CD1c-positive myeloid dendritic cell (primary cell): ENCODE measurements at regions not wholly inside any gene's neighbourhood (a gene's known extent, or its start where the extent isn't known, plus 50 kb on each side); places are given as distances from the start of the nearest gene placed in this dataset.
"Not testable (repeated sequence)": the region's sequence is repeated elsewhere in the genome, so short reads cannot be mapped to it uniquely, and the experiment has no call there.

Experiments used
- DNase-seq: peaks from one replicate; pipeline ENCODE4 v3.0.0-alpha.2; 2016; ENCODE audit errors: extremely low spot score

- no peak for DNase-seq
Observed at GRCh38 chr6:120805276-120805675, 529.0 kb downstream of the TBC1D32 start.

- DNase-seq, result no peak
Observed at GRCh38 chr6:120804612-120805011, 529.7 kb downstream of the TBC1D32 start.

DNA sequence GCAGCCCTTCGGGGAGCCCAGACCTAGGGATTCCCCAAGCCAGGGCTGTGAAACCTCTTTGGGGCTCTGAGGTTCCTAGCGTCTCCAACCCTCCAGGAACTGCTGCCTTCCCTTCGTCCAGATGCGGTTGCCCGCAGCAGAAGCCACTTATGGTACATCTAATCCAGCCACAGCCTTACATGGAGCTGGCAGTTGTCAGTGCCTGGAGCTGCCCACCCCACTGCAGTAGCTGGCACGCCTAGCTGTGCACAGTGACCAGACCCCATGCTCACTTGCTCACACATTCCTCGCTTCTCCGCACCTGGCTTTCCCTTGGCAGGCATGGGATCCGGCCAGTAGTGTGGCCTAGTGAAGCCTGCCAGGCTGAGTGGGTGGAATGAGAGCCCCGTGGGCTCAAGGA, 547.6 kb downstream of the TBC1D32 start:
- no peak for DNase-seq

DNA sequence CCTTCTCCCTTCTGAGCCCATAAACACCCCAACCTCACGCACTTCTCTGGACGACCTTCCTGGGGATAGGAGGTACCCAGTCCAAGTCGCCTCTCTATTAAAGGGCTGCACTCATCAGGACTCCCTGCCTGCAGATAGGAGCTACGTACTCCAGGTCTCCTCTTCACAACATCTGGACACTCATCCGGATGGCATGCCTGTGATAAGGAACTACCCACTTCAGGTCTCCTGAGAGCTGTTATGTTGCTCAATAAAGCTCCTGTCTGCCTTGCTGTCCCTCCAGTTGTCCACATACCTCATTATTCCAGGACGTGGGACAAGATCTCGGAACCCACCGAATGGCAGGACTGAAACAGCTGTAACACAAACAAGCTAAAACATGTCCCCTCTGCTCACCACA, 548.0 kb downstream of the TBC1D32 start:
- DNase-seq, result no peak

- DNase-seq, result no peak
Observed at GRCh38 chr6:120785459-120786086, 548.7 kb downstream of the TBC1D32 start.

DNA sequence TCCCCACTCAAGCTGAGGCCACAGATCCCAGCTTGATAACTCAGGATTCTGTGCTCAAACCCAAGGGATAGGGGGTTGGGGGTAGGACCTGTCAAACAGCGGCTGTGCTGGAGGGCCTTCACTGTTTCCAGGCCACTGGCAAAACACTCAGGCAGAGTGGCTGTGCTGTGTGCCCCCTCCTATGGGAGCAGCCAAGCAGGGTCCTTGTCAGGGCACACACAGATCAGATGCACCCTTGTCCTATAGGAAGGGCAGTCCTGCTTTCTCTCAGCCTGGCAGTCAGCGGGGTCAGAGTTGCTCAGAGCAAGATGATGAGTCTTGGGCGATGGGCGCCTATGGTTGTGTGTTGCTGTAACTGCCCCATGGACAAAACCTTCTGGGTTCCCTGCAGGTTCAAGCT, 554.8 kb downstream of the TBC1D32 start:
- DNase-seq, result no peak

- DNase-seq, result no peak
Observed at GRCh38 chr6:120775698-120776097, 558.6 kb downstream of the TBC1D32 start.

DNA sequence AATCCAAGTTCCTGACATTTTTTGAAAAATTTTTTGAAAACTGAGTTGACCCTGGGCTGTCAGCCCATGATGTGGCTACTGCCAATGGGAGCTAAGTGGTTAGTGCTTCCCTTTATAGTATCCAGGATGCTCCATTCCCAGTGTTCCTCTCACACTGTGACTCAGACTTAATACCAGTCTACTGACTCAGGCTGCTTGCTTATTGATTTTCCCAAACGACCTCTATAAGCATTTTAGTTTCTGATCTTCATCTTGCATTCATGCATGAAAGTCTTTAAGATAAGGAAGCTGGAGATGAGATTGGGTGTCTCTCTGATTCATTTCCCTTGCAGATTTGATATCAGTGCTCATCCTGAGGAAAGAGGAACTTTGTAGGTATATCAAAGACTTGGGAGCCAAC, 560.0 kb downstream of the TBC1D32 start:
- no peak for DNase-seq

DNA sequence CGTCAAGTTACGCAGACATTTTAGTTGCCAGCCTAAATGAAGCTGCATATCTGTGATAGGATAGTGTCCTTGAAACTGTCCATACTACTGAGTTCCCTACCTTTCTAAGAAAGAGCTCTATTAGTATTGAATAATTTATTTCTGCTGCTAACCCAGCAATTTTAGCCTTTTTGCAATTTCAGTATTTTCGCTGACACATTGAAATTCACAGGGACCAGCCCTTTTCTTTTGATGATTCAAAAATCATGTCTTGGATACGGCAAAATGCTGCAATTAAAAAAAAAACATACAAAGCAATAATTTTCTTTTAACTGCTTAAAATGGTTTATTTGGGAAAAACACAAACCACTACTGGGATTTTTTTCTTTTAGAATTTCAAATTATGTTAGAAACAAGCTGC, 563.3 kb downstream of the TBC1D32 start:
- DNase-seq, result no peak

DNA sequence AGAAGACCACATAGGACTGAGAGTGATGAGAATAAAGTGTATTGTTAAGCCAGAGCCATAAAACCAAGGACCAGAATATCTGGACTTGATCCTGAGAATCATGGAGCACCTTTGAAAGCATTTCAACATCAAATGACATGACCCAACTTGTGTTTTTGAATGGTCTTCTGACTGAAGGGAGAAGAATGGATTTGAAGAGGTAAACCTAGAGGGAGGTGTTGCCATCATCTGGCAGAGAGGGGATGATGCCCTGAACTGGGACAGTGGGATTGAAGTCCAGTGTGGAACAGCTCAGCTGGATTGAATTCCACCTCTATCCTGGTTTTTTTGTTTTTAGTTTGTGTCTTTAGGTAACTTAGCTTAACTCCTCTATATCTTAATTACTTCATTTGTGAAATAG, 570.0 kb downstream of the TBC1D32 start:
- no peak for DNase-seq

GRCh38 chr6:120759570-120759969, 574.7 kb downstream of the TBC1D32 start:
- no peak for DNase-seq

DNA sequence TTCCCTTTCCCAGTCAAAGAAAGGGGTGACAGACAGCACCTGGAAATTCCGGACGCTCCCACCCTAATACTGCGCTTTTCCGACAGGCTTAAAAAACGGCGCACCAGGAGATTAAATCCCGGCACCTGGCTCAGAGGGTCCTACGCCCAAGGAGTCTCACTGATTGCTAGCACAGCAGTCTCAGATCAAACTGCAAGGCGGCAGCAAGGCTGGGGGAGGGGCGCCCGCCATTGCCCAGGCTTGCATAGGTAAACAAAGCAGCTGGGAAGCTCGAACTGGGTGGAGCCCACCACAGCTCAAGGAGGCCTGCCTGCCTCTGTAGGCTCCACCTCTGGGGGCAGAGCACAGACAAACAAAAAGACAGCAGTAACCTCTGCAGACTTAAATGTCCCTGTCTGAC, 585.7 kb downstream of the TBC1D32 start:
- not testable (repeated sequence) for DNase-seq

- DNase-seq, result no peak
Observed at GRCh38 chr6:120736740-120737139, 597.5 kb downstream of the TBC1D32 start.

GRCh38 chr6:120735641-120736040, 598.6 kb downstream of the TBC1D32 start:
- no peak for DNase-seq

DNA sequence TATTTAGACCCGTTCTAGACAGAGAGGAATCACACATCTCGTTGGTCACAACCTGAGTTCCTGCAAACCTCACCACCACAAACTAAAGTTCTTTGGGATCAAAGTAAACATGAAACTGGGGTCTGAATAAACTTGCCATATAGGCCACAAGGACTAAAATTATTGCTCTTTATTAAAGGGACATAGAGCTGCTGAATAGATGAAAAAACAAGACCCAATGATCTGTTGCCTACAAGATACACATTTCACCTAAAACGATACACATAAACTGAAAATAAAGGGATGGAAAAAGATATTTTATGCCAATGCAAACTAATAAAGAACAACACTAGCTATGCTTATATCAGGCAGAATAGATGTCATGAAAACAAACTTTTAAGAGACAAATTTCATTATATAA, 623.0 kb downstream of the TBC1D32 start:
- DNase-seq, result no peak

- no peak for DNase-seq
Observed at GRCh38 chr6:120700001-120700400, 634.3 kb downstream of the TBC1D32 start.

DNA sequence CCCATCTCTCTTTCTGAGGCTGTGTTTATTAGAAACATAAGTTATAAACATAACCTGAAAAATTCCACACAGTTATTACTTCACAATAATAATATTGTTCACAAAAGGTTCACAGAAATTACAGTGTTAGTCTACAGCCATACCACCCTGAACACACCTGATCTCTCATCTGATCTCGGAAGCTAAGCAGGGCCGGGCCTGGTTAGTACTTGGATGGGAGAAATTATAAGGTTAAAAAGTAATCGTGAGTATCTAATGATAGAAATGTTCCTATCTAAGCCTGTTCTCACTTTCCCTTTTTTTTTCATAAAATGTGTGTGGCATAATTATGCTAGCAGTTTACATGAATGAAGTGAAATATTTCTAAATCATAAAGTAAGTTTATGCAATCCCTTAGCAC, 647.8 kb downstream of the TBC1D32 start:
- no peak for DNase-seq

DNA sequence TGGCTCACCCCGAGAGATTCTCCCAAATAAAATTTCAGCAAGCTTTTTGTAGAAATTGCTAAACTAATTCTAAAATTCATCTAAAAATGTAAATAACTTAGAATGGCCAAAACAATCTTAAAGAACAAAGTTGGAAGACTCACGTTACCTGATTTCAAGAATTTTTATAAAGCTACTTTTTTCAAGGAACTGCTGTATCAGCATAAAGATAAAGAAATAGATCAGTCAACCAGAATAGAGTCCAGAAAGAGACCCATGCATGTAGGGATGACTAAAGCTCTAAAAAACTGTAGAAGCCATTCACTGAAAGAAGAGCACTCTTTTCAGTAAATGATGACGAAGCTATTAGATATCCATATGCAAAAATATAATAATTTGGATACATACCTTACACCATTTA, 652.1 kb downstream of the TBC1D32 start:
- no peak for DNase-seq

- DNase-seq, result no peak
Observed at GRCh38 chr6:120681204-120681603, 653.1 kb downstream of the TBC1D32 start.

DNA sequence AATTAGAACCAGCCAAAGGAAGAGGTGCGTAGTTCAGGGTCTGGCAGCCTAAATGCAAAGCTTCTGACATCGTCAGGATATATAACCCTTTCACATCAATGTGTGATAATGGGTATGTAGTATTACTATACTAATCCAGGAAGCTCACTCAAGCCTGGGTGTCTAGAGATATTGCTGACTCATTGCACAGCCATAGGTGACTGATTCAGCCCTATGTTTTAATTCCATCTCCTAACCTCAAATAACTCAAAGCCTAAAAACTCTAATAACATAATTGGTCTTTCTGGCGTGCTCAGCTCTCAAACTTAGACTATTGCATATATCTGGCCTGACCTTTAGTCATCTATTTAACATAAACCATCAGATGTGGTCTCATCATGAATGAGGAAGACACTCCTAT, 658.4 kb downstream of the TBC1D32 start:
- no peak for DNase-seq

GRCh38 chr6:120671519-120671918, 662.8 kb downstream of the TBC1D32 start:
- no peak for DNase-seq

DNA sequence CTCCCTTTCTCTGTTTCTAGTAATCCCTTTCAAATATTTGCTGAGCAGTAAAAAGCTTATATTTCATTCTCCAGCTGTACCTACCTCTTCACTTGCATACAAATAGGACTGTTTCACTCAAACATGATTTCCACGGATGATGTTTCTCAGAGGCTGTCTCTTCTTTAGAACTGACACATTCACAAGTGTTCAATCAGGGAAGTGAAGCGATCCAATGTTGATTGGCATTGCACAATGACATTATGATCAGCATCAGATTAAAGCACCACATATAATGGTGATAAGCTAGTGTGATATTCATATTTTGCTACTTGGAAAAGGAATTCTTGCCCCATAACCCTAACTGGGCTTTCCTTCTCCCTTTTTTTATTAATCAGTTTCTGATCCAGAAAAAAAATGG, 681.8 kb downstream of the TBC1D32 start:
- DNase-seq, result no peak

GRCh38 chr6:120648713-120649112, 685.6 kb downstream of the TBC1D32 start:
- DNase-seq, result no peak

DNA sequence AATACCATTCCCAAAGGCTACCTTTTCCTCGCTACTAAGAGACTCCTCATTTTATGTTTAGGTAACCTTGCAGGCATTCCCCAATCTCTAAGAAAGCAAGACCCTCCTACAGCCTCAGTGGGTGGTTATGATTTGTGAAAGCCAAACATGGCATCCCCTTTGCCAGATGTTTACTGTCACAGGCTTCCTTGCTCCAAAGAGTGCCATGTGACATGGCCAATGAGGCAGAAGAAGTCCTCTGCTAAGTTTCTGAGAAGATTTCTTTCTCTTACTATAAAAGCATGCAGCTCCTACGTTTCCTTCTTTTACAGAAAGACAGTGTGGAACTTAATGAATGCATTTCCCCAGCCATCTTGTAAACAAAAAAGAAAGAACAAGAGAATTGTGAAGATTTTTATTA, 688.2 kb downstream of the TBC1D32 start:
- DNase-seq, result no peak
